HEK293 (cell line): ENCODE measurements at regions not wholly inside any gene's neighbourhood (a gene's known extent, or its start where the extent isn't known, plus 50 kb on each side); places are given as distances from the start of the nearest gene placed in this dataset.

Experiments
- GFI1B ChIP-seq: fragments of 450-650 bp; formaldehyde crosslinking; IDR thresholded peaks from 2 replicates; pipeline ENCODE4 v1.5.1; 2016; ENCODE audit warnings: missing biosample characterization, missing genetic modification characterization
- GLI2 ChIP-seq: fragments of 450-650 bp; formaldehyde crosslinking; IDR thresholded peaks from 2 replicates; pipeline ENCODE4; 2017; ENCODE audit warnings: missing biosample characterization, missing genetic modification characterization, low read depth, borderline replicate concordance
- YY2 ChIP-seq: fragments of 450-650 bp; formaldehyde crosslinking; IDR thresholded peaks from 2 replicates; pipeline ENCODE4 v1.5.1; 2016; ENCODE audit warnings: missing biosample characterization, missing genetic modification characterization
- ZBTB7A ChIP-seq: fragments of 450-650 bp; formaldehyde crosslinking; IDR thresholded peaks from 2 replicates; pipeline ENCODE4 v1.5.1; 2016; ENCODE audit warnings: low read depth, missing biosample characterization, missing genetic modification characterization
- ZFP41 ChIP-seq: fragments of 450-650 bp; formaldehyde crosslinking; IDR thresholded peaks from 2 replicates; pipeline ENCODE4 v1.5.1; 2016; ENCODE audit warnings: missing biosample characterization, missing genetic modification characterization, borderline replicate concordance
- ZNF664 ChIP-seq: fragments of 450-650 bp; formaldehyde crosslinking; IDR thresholded peaks from 2 replicates; pipeline ENCODE4 v1.5.1; 2016; ENCODE audit warnings: missing biosample characterization, missing genetic modification characterization
- TF ChIP-seq, protein P1 (sequence below): fragments of 450-650 bp; formaldehyde crosslinking; IDR thresholded peaks from 2 replicates; pipeline ENCODE4 v1.5.1; 2016; ENCODE audit warnings: missing biosample characterization, missing genetic modification characterization
- TF ChIP-seq, protein P2 (sequence below): fragments of 450-650 bp; formaldehyde crosslinking; IDR thresholded peaks from 2 replicates; pipeline ENCODE4 v1.5.1; 2017; ENCODE audit warnings: missing biosample characterization, mild to moderate bottlenecking, missing genetic modification characterization, moderate library complexity
- TF ChIP-seq, protein P3 (sequence below): IDR thresholded peaks from 2 replicates; pipeline ENCODE4 v1.6.1; 2011; ENCODE audit warnings: mild to moderate bottlenecking, low read depth, low read length, borderline replicate concordance
- TF ChIP-seq, protein P4 (sequence below): fragments of 450-650 bp; formaldehyde crosslinking; IDR thresholded peaks from 2 replicates; pipeline ENCODE4 v1.5.1; 2016; ENCODE audit warnings: missing biosample characterization, missing genetic modification characterization
- TF ChIP-seq, protein P5 (sequence below): fragments of 450-650 bp; formaldehyde crosslinking; IDR thresholded peaks from 2 replicates; pipeline ENCODE4 v1.5.1; 2016; ENCODE audit warnings: missing biosample characterization, missing genetic modification characterization
- TF ChIP-seq, protein P6 (sequence below): fragments of 450-650 bp; formaldehyde crosslinking; IDR thresholded peaks from 2 replicates; pipeline ENCODE4 v1.5.1; 2016; ENCODE audit warnings: missing biosample characterization, missing genetic modification characterization
- TF ChIP-seq, protein P7 (sequence below): fragments of 450-650 bp; formaldehyde crosslinking; IDR thresholded peaks from 2 replicates; pipeline ENCODE4 v1.5.1; 2016; ENCODE audit warnings: missing biosample characterization, missing genetic modification characterization, low read depth
- TF ChIP-seq, protein P8 (sequence below): sonication (generic); formaldehyde crosslinking; IDR thresholded peaks from 2 replicates; pipeline ENCODE4 v1.8.1; 2022; ENCODE audit warnings: mild to moderate bottlenecking, moderate library complexity, missing genetic modification reagents

DNA sequence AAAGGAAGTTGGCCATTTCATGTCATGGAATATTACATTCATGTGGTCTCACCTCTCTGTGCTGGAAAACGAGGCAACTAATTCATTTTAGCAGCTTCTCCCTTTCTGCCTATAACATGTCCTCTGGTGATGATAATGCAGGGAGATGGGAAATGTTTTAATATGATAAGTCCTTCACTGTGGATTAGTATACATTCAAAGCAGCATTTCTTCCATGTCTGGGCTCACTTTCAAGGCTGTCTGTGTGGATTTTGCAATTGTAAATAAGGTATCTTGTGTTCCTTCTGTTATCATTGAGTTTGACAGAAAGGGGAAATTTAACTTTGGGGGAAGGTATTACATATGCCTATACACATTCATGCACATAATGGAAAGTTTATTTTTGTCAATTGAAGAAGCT lies 374.7 kb upstream of the DAB1 start:
- TF ChIP-seq, protein P1, sequence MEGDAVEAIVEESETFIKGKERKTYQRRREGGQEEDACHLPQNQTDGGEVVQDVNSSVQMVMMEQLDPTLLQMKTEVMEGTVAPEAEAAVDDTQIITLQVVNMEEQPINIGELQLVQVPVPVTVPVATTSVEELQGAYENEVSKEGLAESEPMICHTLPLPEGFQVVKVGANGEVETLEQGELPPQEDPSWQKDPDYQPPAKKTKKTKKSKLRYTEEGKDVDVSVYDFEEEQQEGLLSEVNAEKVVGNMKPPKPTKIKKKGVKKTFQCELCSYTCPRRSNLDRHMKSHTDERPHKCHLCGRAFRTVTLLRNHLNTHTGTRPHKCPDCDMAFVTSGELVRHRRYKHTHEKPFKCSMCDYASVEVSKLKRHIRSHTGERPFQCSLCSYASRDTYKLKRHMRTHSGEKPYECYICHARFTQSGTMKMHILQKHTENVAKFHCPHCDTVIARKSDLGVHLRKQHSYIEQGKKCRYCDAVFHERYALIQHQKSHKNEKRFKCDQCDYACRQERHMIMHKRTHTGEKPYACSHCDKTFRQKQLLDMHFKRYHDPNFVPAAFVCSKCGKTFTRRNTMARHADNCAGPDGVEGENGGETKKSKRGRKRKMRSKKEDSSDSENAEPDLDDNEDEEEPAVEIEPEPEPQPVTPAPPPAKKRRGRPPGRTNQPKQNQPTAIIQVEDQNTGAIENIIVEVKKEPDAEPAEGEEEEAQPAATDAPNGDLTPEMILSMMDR (tag by site-specific recombination): no peak
- TF ChIP-seq GFI1B (no peak), ZNF664 (tag by site-specific recombination) (no peak), YY2 (tag by site-specific recombination) (no peak), ZFP41 (tag by site-specific recombination) (no peak), GLI2 (no peak), ZBTB7A (tag by site-specific recombination) (no peak)
- TF ChIP-seq, protein P2, sequence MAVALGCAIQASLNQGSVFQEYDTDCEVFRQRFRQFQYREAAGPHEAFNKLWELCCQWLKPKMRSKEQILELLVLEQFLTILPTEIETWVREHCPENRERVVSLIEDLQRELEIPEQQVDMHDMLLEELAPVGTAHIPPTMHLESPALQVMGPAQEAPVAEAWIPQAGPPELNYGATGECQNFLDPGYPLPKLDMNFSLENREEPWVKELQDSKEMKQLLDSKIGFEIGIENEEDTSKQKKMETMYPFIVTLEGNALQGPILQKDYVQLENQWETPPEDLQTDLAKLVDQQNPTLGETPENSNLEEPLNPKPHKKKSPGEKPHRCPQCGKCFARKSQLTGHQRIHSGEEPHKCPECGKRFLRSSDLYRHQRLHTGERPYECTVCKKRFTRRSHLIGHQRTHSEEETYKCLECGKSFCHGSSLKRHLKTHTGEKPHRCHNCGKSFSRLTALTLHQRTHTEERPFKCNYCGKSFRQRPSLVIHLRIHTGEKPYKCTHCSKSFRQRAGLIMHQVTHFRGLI (tag by site-specific recombination): no peak
- TF ChIP-seq, protein P3, sequence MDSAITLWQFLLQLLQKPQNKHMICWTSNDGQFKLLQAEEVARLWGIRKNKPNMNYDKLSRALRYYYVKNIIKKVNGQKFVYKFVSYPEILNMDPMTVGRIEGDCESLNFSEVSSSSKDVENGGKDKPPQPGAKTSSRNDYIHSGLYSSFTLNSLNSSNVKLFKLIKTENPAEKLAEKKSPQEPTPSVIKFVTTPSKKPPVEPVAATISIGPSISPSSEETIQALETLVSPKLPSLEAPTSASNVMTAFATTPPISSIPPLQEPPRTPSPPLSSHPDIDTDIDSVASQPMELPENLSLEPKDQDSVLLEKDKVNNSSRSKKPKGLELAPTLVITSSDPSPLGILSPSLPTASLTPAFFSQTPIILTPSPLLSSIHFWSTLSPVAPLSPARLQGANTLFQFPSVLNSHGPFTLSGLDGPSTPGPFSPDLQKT: no peak
- TF ChIP-seq, protein P4, sequence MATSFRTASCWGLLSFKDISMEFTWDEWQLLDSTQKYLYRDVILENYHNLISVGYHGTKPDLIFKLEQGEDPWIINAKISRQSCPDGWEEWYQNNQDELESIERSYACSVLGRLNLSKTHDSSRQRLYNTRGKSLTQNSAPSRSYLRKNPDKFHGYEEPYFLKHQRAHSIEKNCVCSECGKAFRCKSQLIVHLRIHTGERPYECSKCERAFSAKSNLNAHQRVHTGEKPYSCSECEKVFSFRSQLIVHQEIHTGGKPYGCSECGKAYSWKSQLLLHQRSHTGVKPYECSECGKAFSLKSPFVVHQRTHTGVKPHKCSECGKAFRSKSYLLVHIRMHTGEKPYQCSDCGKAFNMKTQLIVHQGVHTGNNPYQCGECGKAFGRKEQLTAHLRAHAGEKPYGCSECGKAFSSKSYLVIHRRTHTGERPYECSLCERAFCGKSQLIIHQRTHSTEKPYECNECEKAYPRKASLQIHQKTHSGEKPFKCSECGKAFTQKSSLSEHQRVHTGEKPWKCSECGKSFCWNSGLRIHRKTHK (tag by site-specific recombination): no peak
- TF ChIP-seq, protein P5, sequence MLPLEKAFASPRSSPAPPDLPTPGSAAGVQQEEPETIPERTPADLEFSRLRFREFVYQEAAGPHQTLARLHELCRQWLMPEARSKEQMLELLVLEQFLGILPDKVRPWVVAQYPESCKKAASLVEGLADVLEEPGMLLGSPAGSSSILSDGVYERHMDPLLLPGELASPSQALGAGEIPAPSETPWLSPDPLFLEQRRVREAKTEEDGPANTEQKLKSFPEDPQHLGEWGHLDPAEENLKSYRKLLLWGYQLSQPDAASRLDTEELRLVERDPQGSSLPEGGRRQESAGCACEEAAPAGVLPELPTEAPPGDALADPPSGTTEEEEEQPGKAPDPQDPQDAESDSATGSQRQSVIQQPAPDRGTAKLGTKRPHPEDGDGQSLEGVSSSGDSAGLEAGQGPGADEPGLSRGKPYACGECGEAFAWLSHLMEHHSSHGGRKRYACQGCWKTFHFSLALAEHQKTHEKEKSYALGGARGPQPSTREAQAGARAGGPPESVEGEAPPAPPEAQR (tag by site-specific recombination): no peak
- TF ChIP-seq, protein P6, sequence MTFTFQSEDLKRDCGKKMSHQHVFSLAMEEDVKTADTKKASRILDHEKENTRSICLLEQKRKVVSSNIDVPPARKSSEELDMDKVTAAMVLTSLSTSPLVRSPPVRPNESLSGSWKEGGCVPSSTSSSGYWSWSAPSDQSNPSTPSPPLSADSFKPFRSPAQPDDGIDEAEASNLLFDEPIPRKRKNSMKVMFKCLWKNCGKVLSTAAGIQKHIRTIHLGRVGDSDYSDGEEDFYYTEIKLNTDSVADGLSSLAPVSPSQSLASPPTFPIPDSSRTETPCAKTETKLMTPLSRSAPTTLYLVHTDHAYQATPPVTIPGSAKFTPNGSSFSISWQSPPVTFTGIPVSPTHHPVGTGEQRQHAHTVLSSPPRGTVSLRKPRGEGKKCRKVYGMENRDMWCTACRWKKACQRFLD (tag by site-specific recombination): no peak
- TF ChIP-seq, protein P7, sequence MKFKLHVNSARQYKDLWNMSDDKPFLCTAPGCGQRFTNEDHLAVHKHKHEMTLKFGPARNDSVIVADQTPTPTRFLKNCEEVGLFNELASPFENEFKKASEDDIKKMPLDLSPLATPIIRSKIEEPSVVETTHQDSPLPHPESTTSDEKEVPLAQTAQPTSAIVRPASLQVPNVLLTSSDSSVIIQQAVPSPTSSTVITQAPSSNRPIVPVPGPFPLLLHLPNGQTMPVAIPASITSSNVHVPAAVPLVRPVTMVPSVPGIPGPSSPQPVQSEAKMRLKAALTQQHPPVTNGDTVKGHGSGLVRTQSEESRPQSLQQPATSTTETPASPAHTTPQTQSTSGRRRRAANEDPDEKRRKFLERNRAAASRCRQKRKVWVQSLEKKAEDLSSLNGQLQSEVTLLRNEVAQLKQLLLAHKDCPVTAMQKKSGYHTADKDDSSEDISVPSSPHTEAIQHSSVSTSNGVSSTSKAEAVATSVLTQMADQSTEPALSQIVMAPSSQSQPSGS: no peak
- TF ChIP-seq, protein P8, sequence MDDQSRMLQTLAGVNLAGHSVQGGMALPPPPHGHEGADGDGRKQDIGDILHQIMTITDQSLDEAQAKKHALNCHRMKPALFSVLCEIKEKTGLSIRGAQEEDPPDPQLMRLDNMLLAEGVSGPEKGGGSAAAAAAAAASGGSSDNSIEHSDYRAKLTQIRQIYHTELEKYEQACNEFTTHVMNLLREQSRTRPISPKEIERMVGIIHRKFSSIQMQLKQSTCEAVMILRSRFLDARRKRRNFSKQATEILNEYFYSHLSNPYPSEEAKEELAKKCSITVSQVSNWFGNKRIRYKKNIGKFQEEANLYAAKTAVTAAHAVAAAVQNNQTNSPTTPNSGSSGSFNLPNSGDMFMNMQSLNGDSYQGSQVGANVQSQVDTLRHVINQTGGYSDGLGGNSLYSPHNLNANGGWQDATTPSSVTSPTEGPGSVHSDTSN (CRISPR knock-in tag): no peak
